NOMO-1 treated with dmso at 0.1 percent for 144 hours (cell line): ENCODE measurements at regions not wholly inside any gene's neighbourhood (a gene's known extent, or its start where the extent isn't known, plus 50 kb on each side); places are given as distances from the start of the nearest gene placed in this dataset.
A peak's percentile ranks its signal among the peaks of the same experiment; 100 is the strongest.

ENCODE experiments used
- DNase-seq: peaks from one replicate; lab custom pipeline; 2025; ENCODE audit not compliant: unreplicated experiment; lab: John Stamatoyannopoulos, UW

DNA sequence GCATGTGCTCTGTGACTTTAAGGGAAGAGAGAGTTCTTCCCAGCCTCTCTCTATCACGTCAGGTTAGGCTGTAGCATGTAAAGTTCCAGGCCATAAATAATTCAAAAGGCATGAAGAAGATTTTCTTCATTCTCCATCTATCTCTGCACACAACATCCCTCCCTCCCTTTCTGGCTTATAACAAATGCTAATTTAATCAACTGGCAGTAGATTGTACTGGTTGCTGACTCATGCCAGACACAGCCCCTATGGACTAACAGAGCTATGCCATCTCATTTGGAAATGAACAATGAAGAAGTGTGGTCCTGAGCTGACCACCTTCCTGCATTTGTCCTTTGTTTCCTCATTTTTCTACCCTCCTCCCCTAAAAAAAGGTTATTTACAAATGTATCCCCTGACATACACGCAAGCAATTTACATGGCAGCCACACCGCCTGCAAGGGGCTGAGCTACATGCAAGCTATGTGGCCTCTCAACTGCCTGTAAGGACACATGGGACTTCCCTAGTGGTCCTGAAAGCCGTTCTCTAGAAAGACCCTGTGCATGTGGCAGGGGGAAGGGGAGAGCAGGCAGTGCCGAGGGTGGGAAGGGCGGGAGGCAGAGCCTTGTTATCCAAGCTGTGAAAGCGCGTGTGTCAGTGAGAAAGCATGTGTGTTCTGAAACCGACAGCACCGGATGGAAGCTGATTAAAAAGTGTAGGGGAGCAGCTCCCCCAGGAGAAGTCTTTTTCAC, 90.9 kb upstream of the KLF7 start:
- DNase-seq = no peak

DNA sequence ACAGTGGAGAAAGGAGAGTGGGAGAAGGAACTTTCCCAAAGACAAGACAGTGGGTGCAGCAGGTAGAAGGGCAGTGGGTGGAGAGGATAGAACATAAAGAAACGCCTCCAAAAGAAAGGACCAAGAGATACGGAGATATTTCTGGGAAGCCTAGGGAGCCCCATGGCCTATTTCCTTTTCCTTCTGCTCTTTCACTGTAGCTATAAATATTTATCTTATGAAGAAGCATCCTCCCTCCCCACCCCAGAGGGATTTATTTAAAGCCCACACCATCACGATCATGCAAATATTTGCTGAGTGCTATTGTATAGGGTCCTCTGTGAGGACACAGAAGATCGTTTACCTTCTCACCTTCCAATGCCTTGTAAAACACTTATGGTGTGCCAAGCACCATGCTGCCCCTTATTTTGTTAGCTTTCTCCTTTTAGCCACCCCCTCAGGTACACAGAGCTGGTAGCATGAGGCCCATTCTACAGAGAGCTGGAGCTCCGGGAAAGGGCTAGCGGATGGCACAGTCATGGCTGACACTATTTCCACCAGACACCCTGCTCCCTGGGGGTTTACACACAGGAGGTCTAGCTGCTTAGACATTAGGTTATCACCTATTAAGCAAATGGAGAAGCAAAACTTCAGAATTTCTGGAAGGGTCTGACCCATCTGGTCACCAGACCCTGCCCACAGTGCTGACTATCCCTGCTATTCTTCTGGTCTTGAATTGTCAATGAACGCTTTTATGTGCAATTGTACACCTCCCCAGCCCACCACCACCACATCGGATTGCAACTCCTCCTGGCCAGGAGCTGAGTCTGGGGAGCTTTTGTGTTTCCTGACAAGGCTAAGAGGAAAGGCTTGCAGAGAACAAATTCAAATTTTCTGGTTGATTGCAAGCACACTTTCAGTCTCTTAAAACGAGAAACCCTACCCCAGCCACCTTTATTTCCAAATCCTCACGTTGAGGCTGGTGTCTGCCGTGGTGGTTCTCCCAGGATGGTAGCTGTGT, 91.8 kb upstream of the KLF7 start:
- no peak for DNase-seq

DNA sequence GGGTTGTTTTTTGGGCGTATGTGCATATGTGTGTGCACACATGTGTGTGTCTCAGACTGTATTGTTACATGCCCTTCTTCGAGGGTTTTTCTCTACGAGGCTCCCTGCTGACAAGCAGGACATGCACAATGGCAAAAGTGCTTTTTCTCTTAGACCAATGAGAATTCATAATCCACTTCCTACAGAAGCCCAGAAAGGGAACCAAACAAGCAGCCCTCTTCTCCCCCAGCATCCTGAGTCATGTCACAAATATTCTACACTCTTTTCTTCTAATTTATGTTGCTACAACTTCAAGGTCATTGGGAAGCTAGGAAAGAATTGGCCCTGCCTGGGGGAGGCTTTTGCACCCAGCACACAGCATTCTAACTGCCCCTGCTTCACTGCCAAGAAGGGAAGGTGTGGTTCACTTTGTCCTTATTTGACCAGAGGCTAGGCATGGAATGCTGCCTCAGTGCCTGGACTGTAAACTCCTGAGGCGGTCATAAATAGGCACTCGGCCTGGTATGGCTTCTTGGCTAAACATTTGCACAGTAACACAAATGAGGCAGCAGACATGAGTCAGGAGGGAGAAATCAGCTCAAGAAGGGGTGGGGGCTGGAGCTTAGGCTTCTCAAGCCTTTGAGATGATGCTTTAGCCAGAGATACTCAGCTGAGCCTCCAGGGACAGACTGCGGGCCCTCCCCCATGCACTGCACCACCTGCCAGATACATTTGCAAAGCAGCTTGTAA, 92.7 kb upstream of the KLF7 start:
- DNase-seq = no peak

DNA sequence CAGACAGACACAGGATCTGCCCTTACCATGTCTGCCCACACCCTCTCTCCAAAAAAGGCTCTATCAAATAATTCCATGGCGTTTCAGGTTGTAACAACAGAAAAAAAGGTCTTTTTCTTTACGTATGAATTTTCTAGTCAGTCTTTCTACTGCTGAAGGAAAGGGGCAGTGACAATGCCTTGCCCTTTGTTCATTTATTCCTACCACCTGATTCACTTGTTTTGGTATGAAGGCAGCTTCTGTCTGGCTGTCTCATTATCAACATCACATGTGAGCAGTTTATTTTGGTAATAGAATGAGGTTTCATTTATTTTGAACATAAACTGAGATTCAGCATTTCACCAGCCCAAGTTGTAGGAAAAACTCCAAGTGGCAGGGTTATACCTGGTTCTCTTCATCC, 94.3 kb upstream of the KLF7 start:
- no peak for DNase-seq

DNA sequence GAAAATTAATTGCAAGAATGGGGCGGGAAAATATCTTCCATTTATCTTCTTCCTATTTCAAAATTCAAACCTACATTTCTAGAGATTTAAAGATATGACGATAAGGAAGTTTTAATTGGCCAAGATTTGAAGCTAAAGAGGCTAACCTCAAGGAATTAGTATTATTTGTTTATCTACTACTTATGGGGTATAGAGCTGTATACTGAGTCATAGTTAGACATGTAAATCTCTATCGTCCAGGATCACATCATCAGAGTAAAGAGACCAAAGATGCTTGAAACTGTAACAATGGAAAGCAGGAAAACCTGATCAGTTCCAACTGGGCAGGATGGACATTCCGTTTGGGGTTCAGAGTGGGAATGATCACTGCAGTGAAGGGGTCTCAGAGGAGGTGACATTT, 95.2 kb upstream of the KLF7 start:
- DNase-seq = no peak

DNA sequence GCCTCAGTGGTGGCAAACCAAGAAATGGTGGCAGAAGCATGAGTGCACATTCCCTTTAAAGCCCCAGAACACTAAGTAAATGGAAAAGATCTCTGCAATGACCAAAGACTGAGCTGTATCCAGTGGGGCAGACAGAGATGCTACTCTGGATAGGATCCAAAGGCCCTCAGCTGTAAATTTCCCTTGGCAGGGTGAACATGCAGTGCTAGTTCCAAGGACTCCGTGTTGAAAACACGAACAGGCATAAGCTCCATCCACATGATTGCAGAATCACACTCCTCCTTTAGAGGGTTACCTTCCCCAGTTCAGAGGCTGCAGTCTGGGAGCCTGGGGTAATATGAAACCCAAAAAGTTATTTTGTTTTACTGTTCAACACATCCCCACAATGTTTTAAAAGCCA, 98.6 kb upstream of the KLF7 start:
- no peak for DNase-seq

DNA sequence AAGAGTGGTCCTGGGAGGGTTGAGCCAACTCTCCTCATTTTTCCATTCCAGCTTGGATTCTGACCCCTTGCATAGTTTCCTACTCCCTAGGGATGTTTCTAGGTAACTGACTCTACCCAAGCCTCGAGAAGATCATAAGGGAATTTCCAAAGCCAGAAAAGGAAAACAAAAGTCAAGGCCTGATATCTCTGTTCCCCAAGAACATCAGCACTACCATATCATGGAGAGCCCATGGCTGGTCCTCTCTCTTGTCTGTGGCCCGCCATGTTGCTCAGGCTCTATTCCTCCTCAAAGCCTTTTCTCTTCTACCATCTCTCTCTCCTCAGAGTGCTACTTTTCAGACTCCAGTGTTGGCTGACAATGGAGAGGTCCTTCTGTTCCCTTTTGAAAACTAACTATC, 99.6 kb upstream of the KLF7 start:
- no peak for DNase-seq

DNA sequence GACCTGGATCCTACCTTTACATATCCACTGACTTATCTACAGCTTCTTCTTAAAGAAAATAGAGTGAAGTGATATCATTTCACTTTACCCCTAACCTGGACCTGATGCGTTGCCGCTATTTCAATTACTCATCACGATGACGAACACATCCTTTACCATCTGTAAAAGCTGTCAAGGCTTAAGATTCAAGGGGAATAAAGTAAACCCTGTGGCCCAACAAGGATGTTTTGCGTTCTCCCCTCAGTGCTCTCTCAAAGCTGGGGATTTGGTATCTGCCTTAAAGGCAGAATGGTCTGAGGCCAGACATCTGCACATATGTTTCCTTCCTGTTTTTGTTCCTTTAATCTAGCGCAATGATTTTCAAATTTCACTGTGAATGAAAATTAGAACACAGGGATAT, 100.1 kb upstream of the KLF7 start:
- peak; percentile 23 for DNase-seq

DNA sequence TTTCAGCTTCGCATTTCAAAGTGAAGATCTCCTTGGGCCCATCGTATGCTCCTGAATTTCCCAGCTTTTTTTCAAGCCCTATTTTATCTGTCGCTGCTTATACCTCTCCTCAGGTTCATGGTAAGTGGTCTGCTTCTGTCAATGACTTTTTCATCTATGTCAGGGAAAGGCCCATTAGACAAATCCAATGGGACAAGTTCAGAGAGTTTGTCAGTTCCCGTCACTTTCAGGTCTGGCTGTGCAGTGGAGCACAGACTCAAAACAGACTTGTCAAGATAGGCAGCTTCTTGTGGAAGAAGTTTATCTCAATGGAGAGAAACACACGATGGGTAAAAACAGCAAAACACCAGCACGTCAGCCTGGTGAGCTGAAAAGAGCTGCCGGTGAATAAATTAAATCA, 100.9 kb upstream of the KLF7 start:
- DNase-seq = no peak

DNA sequence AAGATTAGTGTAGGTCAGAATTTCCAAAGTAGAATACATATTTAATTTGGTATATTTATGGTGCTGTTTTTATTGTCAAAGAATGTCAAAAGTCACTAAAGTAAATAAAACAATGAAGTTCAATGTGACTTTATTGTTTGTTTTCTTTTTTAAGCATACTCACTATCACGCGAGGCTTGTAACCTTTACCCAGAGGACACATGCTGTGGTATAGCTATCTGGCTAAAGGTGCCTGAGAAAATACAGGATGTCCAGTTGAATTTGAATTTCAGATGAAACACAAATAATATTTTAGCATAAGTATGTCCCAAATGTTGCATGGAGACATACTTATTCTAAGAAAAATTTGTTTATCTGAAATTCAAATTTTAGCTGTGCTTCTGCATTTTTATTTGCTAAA, 103.3 kb upstream of the KLF7 start:
- DNase-seq = no peak

DNA sequence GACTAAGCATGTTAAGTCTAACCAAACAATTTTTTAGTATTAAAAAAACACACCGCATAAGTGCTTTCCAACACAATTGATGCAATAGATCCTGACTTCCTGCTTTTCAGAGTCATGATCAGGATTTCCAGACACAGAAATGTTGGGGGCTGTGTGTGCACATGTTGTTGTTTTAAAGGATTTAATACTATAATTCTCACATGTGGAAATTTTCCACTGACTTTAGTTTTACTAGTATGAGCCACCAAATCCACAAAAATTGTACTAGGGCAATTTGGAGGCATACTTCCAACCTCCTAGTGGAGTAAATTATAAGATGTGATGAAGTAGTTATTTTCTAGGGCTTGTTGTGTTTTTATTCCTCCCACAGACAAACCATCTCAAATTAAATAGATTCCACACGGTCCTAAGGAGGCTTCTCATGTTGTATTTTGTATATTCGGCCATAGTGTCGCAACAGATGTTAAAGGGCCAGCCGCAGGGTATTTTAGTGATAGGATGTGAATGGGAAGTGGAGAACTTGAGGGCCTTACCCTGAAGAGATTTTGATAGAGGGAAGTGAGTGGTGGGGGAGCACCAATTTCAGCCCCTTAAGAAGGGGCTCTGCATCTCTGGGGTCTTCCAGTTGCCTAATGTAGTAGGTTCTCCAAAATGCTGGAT, 108.9 kb upstream of the KLF7 start:
- DNase-seq = peak; percentile 35

DNA sequence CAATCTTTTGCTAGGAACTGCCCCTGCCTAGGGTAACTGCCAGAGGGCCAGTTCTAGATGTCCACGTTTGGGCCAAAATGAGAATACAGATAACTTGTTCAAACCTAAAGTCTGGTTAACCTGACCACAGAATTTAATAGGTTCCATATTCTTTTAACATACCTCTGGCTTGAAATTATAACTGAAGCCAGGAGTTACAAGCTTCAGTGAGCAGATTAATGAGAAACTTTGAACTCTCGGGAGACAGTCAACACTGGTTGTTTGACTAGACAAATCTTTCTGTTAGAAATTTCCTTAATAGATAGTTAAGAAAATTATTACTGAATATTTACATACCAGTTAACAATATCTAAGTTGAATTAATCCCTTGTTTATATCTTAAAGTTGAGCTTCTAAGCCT, 110.0 kb upstream of the KLF7 start:
- no peak for DNase-seq

DNA sequence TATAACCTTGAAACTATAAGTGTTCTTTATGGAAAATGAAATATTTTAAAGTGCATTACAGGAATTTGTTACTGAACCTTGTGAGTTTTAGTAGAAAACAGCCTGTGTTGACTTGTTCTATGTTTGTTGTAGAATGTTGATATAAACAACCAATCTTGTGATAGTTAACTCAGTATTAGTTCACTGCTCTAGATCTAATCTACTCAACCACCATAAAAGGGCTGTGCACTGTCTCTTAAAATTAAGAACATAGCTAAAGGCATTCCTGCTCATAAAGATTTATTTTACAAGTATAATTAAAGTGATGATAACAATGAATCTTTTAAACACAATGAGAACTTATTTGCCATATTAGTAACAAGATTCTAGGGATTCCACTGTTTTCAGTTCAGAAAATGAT, 110.5 kb upstream of the KLF7 start:
- no peak for DNase-seq

DNA sequence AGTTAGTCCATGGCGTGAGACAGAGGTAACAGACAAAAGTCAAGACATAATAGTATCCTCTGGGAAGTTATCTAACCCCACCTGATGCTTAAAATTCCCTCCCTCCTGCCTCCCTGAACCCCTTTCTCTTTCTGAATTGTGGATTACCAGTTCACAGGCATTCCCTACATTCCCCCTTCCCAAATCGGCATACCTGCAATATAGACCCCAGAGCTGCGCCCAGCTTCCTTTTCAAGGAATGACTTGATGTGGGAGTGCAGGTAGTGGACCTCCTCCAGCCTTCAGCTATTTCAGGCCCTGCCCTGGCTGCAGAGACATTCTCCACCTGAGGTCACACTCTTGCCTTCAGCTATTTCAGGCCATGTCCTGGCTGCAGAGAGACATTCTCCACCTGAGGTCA, 111.1 kb upstream of the KLF7 start:
- DNase-seq = no peak

DNA sequence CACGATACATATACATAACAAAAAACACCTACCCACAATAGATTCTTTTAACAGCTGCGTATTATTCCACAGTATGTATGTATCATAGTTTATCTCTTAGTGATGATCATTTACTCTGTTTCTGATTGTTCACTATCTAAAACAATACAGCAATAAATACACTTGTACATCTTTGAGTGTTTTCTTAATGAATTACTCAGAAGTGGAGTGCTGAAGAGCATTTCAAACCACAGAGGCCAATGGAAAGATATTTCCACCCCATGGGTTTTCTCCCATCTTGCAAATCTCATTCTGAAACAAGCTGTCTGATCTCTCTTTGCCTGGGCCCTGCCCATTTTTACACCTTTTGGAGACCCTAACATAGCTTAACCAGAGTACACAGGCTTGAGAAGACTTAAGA, 113.8 kb upstream of the KLF7 start:
- no peak for DNase-seq

DNA sequence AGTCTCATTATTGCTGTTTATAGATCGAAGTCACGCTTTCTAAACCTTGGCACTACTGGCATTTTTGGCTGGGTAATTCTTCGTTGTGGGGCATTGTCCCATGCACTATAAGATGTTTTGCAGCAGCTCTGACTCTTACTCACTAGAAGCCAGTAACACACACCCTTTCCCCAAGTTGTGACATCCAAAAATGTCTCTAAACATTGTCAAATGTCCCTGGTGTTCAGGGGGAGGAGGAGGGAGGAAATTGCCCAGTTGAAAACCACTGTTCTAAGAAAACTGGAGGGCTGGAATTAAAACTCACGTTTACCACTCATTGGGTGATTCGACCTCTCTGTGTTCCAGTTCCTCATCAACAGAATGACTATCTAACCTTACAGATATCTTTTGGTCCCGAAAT, 115.7 kb upstream of the KLF7 start:
- DNase-seq = no peak

DNA sequence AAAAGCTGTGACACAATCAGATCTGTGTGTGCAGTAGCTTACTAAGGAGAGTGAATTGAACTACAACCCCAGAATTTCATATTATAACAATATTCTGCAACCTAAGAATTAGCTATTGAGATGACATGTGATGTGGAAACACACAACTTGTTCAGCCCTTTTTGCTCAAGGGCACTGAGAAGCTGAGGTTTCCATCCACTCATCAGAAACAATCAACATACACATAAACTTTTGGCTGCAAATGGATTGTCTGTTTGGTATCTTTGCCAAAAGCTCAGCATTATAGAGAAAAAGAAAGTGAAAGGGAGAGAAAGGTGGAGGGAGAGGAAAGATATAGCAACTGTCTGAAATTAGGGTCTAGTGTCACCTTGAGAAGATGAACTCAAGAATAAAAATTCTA, 117.2 kb upstream of the KLF7 start:
- DNase-seq = no peak

DNA sequence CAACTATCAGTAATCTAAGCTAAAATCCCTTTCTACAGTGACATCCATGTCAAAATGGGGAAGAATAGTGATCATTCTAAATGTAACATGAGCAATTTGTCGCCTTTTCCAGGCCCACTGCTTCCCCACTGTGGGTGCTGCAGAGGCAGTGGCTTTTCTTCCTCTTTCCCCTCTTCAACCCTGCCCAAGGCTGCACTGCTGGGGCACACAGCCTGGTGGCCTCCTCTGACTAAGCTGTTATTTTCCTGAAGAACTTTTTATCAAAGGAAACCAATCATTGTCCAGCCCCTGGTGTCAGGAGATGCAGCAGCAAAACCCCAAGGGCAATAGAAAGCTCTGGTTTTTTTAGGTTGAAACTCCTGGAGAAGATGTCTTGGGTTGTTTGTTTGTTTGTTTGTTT, 117.6 kb upstream of the KLF7 start:
- DNase-seq = peak; percentile 68

DNA sequence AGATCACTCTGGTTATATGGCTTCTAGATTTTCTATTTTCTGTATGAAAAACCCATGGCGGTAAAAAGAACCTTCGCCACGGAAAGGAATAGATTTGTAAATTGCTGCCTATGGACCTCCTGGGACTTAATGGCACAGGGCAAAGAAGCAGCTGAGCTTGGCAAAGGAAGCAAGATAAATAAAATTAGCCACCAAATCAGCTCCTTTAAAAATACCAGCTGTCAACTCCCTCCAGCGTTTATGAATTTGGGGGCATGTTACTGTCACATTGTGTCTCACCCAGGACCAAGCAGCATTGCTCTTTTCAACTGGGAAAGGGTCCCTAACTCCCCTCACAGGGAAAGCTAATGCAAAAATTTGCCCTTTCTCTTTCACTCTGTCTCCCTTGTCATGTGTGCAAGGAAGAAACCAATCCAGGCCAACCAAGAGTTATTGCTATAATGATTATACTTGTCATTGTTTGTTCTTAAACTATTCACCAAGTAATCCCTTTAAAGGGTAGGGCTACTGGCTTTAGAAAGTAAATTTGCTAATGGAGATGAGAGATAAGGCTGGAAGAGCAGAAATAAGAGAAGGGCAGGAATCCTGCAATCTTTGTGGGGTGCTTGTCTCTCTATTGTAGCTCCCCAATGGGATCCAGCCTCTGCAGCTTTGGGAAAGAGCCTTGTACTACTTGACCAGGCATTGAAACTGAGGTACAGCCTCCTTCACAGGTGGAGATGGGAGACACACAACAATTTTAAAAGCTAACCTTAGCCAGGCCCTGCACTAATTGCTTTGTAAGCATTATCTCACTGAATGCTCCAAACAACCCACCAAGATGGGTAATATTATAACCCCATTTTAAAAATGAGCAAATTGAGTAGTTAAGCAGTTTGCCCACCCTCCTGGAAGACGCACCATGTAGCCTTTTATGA, 119.1 kb upstream of the KLF7 start:
- DNase-seq = no peak

DNA sequence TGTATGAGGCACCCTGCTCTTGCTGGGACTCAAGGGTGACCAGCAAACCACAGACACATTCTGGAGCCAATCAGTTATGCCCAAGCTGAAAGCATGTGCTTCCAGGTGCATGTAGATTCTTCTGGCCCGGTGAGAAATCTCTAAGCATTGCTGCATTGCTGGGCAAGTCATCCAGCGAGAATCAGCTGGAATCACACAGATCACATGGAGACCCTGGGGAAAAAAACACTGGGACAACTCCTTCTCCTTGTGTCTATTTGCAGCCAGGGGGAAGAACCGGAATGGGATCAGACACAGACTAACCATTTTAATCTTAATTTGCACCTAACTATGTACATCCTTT, 119.7 kb upstream of the KLF7 start:
- DNase-seq = no peak
